GM06990 (cell line): ENCODE measurements at regions not wholly inside any gene's neighbourhood (a gene's known extent, or its start where the extent isn't known, plus 50 kb on each side); places are given as distances from the start of the nearest gene placed in this dataset.

Source experiments
- DNase-seq: peaks from one replicate; pipeline ENCODE4 v3.0.0-alpha.2; 2011; ENCODE audit not compliant: insufficient read length; ENCODE audit errors: extremely low read depth
- H3K27me3 ChIP-seq: replicated peaks from 2 replicates; pipeline ENCODE4 v1.6.0; 2011; ENCODE audit warnings: low read length; ENCODE audit not compliant: control insufficient read depth, insufficient read depth
- H3K36me3 ChIP-seq: 2 replicates; pipeline ENCODE4 v1.5.1; 2011; ENCODE audit warnings: low read length; ENCODE audit not compliant: control insufficient read depth, insufficient read depth
- H3K4me3 ChIP-seq: replicated peaks from 2 replicates; pipeline ENCODE4 v1.5.1; 2011; ENCODE audit warnings: low read depth, mild to moderate bottlenecking, control low read depth, low read length
- TF ChIP-seq, protein P1 (sequence below): IDR thresholded peaks from 2 replicates; pipeline ENCODE4 v1.5.1; 2011; ENCODE audit warnings: low read length, control low read depth, mild to moderate bottlenecking, inconsistent platforms; ENCODE audit not compliant: insufficient read depth, poor library complexity, severe bottlenecking

DNA sequence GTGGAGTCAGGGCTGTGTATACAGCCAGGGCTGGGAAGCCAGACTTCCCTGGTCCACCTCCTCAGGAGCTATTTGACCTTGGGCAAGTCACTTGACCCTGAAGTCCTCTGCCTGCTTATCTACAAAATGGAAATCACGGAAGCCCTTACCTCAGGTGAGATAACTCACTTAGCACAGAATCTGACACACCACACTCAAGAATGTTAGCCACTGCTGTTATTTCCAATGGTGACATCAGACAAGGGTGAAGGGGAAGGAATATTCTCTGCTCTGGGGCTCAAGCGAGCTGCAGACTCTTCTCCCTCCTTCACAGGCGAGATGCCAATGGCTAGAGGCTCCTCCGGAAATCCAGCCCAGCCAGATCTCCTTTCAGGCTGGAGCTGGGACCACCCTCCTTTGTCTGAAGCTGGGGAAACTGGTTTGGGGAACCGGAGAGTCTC lies 189.6 kb downstream of the HAUS1 start:
- TF ChIP-seq, protein P1, sequence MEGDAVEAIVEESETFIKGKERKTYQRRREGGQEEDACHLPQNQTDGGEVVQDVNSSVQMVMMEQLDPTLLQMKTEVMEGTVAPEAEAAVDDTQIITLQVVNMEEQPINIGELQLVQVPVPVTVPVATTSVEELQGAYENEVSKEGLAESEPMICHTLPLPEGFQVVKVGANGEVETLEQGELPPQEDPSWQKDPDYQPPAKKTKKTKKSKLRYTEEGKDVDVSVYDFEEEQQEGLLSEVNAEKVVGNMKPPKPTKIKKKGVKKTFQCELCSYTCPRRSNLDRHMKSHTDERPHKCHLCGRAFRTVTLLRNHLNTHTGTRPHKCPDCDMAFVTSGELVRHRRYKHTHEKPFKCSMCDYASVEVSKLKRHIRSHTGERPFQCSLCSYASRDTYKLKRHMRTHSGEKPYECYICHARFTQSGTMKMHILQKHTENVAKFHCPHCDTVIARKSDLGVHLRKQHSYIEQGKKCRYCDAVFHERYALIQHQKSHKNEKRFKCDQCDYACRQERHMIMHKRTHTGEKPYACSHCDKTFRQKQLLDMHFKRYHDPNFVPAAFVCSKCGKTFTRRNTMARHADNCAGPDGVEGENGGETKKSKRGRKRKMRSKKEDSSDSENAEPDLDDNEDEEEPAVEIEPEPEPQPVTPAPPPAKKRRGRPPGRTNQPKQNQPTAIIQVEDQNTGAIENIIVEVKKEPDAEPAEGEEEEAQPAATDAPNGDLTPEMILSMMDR = no peak
- H3K36me3 ChIP-seq = no peaks in the 10 kb centered on the region
- H3K4me3 ChIP-seq = no peak overlapping the region
- H3K27me3 ChIP-seq = no peaks in the 10 kb centered on the region
- DNase-seq = no peak

DNA sequence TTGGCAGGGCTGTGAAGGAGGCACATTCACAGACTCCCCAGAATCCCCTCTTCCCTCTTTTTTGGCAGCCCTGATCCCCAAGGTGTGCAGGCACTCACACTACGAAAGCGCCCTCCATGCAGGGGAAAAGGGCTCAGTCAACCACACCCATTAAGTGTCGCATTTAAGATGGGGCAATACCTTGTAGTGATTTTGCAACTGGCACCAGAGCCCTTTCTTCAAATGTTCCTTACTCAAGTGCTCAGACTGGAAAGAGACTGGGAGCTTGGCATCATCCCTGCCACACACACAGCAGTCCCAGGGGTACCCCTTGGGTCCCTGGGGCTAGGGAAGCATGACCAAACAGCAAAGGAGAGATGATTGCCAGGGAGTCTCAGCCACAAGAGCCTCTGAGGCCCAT lies 190.1 kb downstream of the HAUS1 start:
- TF ChIP-seq, protein P1 = no peak
- DNase-seq = no peak
- H3K4me3 ChIP-seq = no peak overlapping the region
- no peaks in the 10 kb centered on the region for H3K36me3 ChIP-seq
- H3K27me3 ChIP-seq = no peaks in the 10 kb centered on the region

DNA sequence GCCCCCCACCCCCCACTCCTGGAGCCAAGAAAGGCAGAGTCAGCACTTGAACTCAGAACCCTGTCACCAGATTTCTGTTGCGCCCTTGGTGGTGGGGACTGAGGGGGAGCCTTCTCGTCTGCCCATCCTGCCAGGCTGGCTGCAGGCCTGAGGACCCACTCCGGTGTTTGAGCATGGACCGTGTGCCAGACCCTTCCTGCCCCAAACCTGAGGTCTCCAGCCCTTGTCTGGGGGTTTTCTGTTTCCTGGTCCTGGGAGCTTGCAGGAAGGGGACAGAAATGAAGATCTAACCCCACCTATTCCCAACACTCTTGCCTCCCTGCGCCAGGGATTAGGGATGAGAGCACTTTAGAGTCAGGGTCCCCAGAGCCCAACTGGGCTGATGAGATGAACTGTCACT lies 190.6 kb downstream of the HAUS1 start:
- no peak for DNase-seq
- no peak overlapping the region for H3K4me3 ChIP-seq
- no peaks in the 10 kb centered on the region for H3K36me3 ChIP-seq
- H3K27me3 ChIP-seq = no peaks in the 10 kb centered on the region
- TF ChIP-seq, protein P1 = no peak

DNA sequence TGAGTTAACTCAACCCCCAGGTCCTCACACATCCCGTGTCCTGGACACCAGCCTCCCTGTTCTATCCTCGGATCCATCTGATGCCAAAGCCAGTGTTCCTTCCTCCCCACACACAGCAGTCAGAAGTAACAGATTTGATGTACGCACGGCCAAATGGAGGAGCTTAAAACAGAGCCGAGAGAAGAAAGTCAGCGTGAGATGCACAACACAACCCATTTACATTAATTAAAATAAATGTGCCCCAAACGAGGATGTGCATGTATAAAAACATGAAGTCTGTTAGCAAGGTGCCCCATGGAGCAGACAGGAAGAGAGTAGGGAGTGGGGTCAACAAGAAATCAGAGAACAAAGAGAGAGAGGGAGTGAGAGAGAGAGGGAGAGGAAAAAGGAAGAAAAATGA lies 191.2 kb downstream of the HAUS1 start:
- DNase-seq = no peak
- TF ChIP-seq, protein P1 = no peak
- Histone ChIP-seq H3K4me3 (no peak overlapping the region), H3K36me3 (no peaks in the 10 kb centered on the region), H3K27me3 (no peaks in the 10 kb centered on the region)

DNA sequence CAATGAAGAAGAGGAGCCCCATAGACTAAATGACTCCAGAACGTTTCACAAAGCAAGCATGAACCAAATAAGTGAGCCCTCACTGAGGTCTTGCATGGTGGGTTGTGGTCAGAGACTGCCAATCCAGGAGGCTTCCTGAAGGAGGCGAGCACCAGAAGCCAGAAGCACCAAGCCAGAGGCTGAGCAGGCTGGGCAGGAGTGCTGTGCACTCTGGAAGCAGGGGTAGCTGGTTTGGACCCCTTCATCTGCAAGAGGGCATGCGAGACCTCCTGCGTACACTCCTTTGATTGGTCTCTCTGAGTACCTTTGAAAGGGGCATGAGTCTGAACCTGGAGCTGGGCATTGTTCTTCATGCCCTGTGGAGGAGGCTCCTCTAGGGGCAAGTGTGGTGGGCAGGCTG lies 192.5 kb downstream of the HAUS1 start:
- DNase-seq = no peak
- H3K36me3 ChIP-seq = no peaks in the 10 kb centered on the region
- H3K27me3 ChIP-seq = no peaks in the 10 kb centered on the region
- no peak overlapping the region for H3K4me3 ChIP-seq
- TF ChIP-seq, protein P1 = no peak

DNA sequence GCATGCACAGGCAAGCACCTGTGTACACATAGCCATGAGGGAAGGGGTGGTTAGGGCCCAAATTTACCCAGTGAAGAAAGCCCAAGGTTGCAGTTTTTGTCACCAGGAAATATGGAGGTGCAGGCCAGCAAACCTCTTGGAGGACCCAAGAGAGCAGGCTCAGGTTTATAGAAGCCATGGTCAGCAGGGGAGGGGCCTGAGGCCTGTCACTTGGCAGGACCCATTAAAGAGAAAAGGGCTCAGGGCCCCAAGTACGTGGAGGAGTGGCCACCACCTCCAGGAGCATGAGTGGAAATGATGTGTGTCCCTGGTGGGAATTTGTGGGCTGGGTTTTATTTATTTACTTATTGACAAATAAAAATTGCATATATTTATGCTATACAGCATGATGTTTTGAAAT lies 192.9 kb downstream of the HAUS1 start:
- H3K4me3 ChIP-seq = no peak overlapping the region
- H3K27me3 ChIP-seq = no peaks in the 10 kb centered on the region
- H3K36me3 ChIP-seq = no peaks in the 10 kb centered on the region
- DNase-seq = no peak
- TF ChIP-seq, protein P1 = no peak
